H9 (cell line): ENCODE measurements at regions not wholly inside any gene's neighbourhood (a gene's known extent, or its start where the extent isn't known, plus 50 kb on each side); places are given as distances from the start of the nearest gene placed in this dataset.

Source experiments
- DNase-seq: peaks from one replicate; pipeline ENCODE4 v3.0.0-alpha.2; 2017
- H2AFZ ChIP-seq: one replicate; pipeline ENCODE4 v1.6.1; 2013; ENCODE audit warnings: mild to moderate bottlenecking, low read length, control low read depth, moderate library complexity
- H2AK5ac ChIP-seq: 2 replicates; pipeline ENCODE4 v1.6.1; 2013; ENCODE audit warnings: low read length, control low read depth, mixed read lengths; ENCODE audit not compliant: insufficient read length
- H2BK120ac ChIP-seq: one replicate; pipeline ENCODE4 v1.6.1; 2013; ENCODE audit warnings: low read depth, mild to moderate bottlenecking, low read length, control low read depth, inconsistent platforms; ENCODE audit not compliant: poor library complexity, severe bottlenecking
- H2BK12ac ChIP-seq: 2 replicates; pipeline ENCODE4 v1.6.1; 2013; ENCODE audit warnings: low read length, control low read depth, mixed read lengths, low read depth; ENCODE audit not compliant: insufficient read length
- H2BK15ac ChIP-seq: 2 replicates; pipeline ENCODE4 v1.6.1; 2013; ENCODE audit warnings: low read depth, low read length, control low read depth
- H2BK20ac ChIP-seq: one replicate; pipeline ENCODE4 v1.6.1; 2013; ENCODE audit warnings: low read depth, mild to moderate bottlenecking, low read length, control low read depth, inconsistent platforms; ENCODE audit not compliant: poor library complexity, severe bottlenecking
- H2BK5ac ChIP-seq: 2 replicates; pipeline ENCODE4 v1.6.1; 2013; ENCODE audit warnings: low read length, control low read depth, mixed read lengths; ENCODE audit not compliant: insufficient read length
- H3K14ac ChIP-seq: 2 replicates; pipeline ENCODE4 v1.6.1; 2013; ENCODE audit warnings: low read length, control low read depth; ENCODE audit not compliant: insufficient read depth
- H3K18ac ChIP-seq: 2 replicates; pipeline ENCODE4 v1.6.1; 2013; ENCODE audit warnings: low read depth, mild to moderate bottlenecking, mixed read lengths, low read length, control low read depth; ENCODE audit not compliant: insufficient read length
- H3K23ac ChIP-seq: 2 replicates; pipeline ENCODE4 v1.6.1; 2013; ENCODE audit warnings: low read length, control low read depth, mixed read lengths, low read depth; ENCODE audit not compliant: insufficient read length
- H3K23me2 ChIP-seq: 2 replicates; pipeline ENCODE4 v1.6.1; 2013; ENCODE audit warnings: low read depth, mild to moderate bottlenecking, mixed read lengths, low read length, control low read depth; ENCODE audit not compliant: insufficient read length, poor library complexity, severe bottlenecking
- H3K27ac ChIP-seq: 2 replicates; pipeline ENCODE4 v1.5.1; 2013; ENCODE audit warnings: low read length, control low read depth, mixed read lengths, low read depth; ENCODE audit not compliant: insufficient read length
- H3K27me3 ChIP-seq: 2 replicates; pipeline ENCODE4 v1.6.1; 2013; ENCODE audit warnings: low read length, control low read depth, inconsistent platforms; ENCODE audit not compliant: insufficient read depth
- H3K4ac ChIP-seq: 2 replicates; pipeline ENCODE4 v1.6.1; 2013; ENCODE audit warnings: low read depth, mild to moderate bottlenecking, control low read depth, inconsistent platforms, low read length, moderate library complexity
- H3K4me1 ChIP-seq: 2 replicates; pipeline ENCODE4 v1.6.1; 2013; ENCODE audit warnings: low read length, control low read depth, inconsistent platforms; ENCODE audit not compliant: insufficient read depth
- H3K4me2 ChIP-seq: 2 replicates; pipeline ENCODE4 v1.6.1; 2013; ENCODE audit warnings: low read length, control low read depth, mixed read lengths; ENCODE audit not compliant: insufficient read length, insufficient read depth
- H3K56ac ChIP-seq: 2 replicates; pipeline ENCODE4 v1.6.1; 2013; ENCODE audit warnings: low read depth, mild to moderate bottlenecking, mixed read lengths, low read length, control low read depth; ENCODE audit not compliant: insufficient read length
- H3K79me1 ChIP-seq: 2 replicates; pipeline ENCODE4 v1.6.1; 2013; ENCODE audit warnings: low read depth, mild to moderate bottlenecking, moderate library complexity, low read length, control low read depth, inconsistent platforms; ENCODE audit not compliant: insufficient read depth, poor library complexity, severe bottlenecking
- H3K79me2 ChIP-seq: 2 replicates; pipeline ENCODE4 v1.6.1; 2013; ENCODE audit warnings: low read length, control low read depth, inconsistent platforms; ENCODE audit not compliant: insufficient read depth
- H3K9ac ChIP-seq: 2 replicates; pipeline ENCODE4 v1.6.1; 2013; ENCODE audit warnings: low read length, control low read depth, mixed read lengths; ENCODE audit not compliant: insufficient read length; ENCODE audit errors: extremely low read depth
- H3K9me3 ChIP-seq: one replicate; pipeline ENCODE4 v1.6.1; 2013; ENCODE audit warnings: low read depth, low read length, inconsistent platforms; ENCODE audit not compliant: control insufficient read depth
- H3T11ph ChIP-seq: one replicate; pipeline ENCODE4 v1.6.1; 2013; ENCODE audit warnings: mild to moderate bottlenecking, low read length, control low read depth, inconsistent platforms
- H4K20me1 ChIP-seq: one replicate; pipeline ENCODE4 v1.6.1; 2013; ENCODE audit not compliant: control insufficient read depth, insufficient read length, insufficient read depth
- H4K5ac ChIP-seq: 2 replicates; pipeline ENCODE4 v1.6.1; 2013; ENCODE audit warnings: low read depth, mild to moderate bottlenecking, mixed read lengths, low read length, control low read depth; ENCODE audit not compliant: insufficient read length
- H4K8ac ChIP-seq: replicated peaks from 2 replicates; pipeline ENCODE4 v1.6.1; 2013; ENCODE audit warnings: low read length, control low read depth, mixed read lengths, low read depth; ENCODE audit not compliant: insufficient read length
- H4K91ac ChIP-seq: 2 replicates; pipeline ENCODE4 v1.6.1; 2013; ENCODE audit warnings: low read depth, mild to moderate bottlenecking, moderate library complexity, mixed read lengths, low read length, control low read depth; ENCODE audit not compliant: insufficient read length
- H3K27ac Mint-ChIP-seq, 3 experiments: 2 replicates in 2 of 3; 3 replicates in 1 of 3; pipeline ENCODE4 v1.8.0; 2020 to 2021; ENCODE audit warnings: mixed read lengths in 3 of 3, mild to moderate bottlenecking in 1 of 3, moderate library complexity in 1 of 3
- H3K27me3 Mint-ChIP-seq: 2 replicates; pipeline ENCODE4 v1.8.0; 2021; ENCODE audit warnings: low read depth, mild to moderate bottlenecking, moderate library complexity, mixed read lengths
- H3K36me3 Mint-ChIP-seq, 3 experiments: 2 replicates in 2 of 3; 3 replicates in 1 of 3; pipeline ENCODE4 v1.8.0; 2020 to 2021; ENCODE audit warnings: low read depth in 3 of 3, mixed read lengths in 3 of 3; ENCODE audit not compliant: insufficient read depth in 1 of 3
- H3K4me1 Mint-ChIP-seq, 2 experiments: 2 replicates each; pipeline ENCODE4 v1.8.0; 2020; ENCODE audit warnings: mixed read lengths in 2 of 2
- H3K4me3 Mint-ChIP-seq, 2 experiments: 2 replicates in 1 of 2; 3 replicates in 1 of 2; pipeline ENCODE4 v1.8.0; 2020 to 2021; ENCODE audit warnings: mild to moderate bottlenecking in 2 of 2, mixed read lengths in 2 of 2, moderate library complexity in 1 of 2
- H3K9me3 Mint-ChIP-seq, 2 experiments: 2 replicates in 1 of 2; 3 replicates in 1 of 2; pipeline ENCODE4 v1.8.0; 2020; ENCODE audit warnings: mild to moderate bottlenecking in 2 of 2, mixed read lengths in 2 of 2, moderate library complexity in 1 of 2
- CTCF ChIP-seq: fragments of 200-600 bp; sonication (generic); conservative IDR thresholded peaks from 3 replicates; pipeline ENCODE4 v1.8.0; 2021; ENCODE audit warnings: antibody characterized with exemption, mild to moderate bottlenecking
- WGBS: extraction: QIAGEN DNeasy Blood & Tissue Kit; methylation state at CpG from one replicate; pipeline ENCODE4 v1.1.7; 2013; ENCODE audit warnings: missing lambda C conversion rate, low lambda C conversion rate, mixed read lengths; ENCODE audit not compliant: insufficient read length; ENCODE audit errors: extremely low coverage; 5-methylcytosine and 5-hydroxymethylcytosine counted together

GRCh38 chr11:42265072-42265471 lies 805.6 kb upstream of the LRRC4C start:
- Histone ChIP-seq H3K79me1 (no peaks in the 10 kb centered on the region), H3K14ac (no peak overlapping the region), H3K27ac (no peak overlapping the region), H3K18ac (no peak overlapping the region), H3K4ac (no peak overlapping the region), H2BK120ac (no peak overlapping the region), H3T11ph (no peak overlapping the region), H4K91ac (no peak overlapping the region), H4K8ac (no peak overlapping the region), H3K23ac (no peak overlapping the region), H3K23me2 (no peaks in the 10 kb centered on the region), H2AK5ac (no peak overlapping the region), H3K56ac (no peak overlapping the region), H4K5ac (no peak overlapping the region), H2AFZ (peak overlapping the region; percentile 14), H2BK20ac (no peak overlapping the region), H3K79me2 (no peaks in the 10 kb centered on the region), H3K4me1 (no peaks in the 10 kb centered on the region), H3K9me3 (no peaks in the 10 kb centered on the region), H2BK5ac (no peak overlapping the region), H3K9ac (no peak overlapping the region), H2BK15ac (no peak overlapping the region), H3K4me2 (no peak overlapping the region), H3K27me3 (no peaks in the 10 kb centered on the region), H4K20me1 (no peaks in the 10 kb centered on the region), H2BK12ac (no peak overlapping the region)
- Mint-ChIP-seq H3K36me3 (peaks cover 0 to 11% (median 0%) of the 10 kb centered on the region in 3 experiments; a peak in 1 of 7 replicates), H3K27ac (no peak overlapping the region), H3K4me3 (no peak overlapping the region), H3K27me3 (no peaks in the 10 kb centered on the region), H3K4me1 (no peaks in the 10 kb centered on the region), H3K9me3 (peaks cover 9 to 10% of the 10 kb centered on the region in 2 experiments; a peak in 4 of 5 replicates)
- WGBS: no CpG with 5 or more reads among the region's 7 CpGs
- TF ChIP-seq CTCF: no peak
- DNase-seq: no peak
